ENCODE measurements at regions not wholly inside any gene's neighbourhood (a gene's known extent, or its start where the extent isn't known, plus 50 kb on each side); places are given as distances from the start of the nearest gene placed in this dataset.

GRCh38 chr9:106752581-106752980 is 110.4 kb upstream of the ZNF462 start:
- TF ChIP-seq, protein P1, sequence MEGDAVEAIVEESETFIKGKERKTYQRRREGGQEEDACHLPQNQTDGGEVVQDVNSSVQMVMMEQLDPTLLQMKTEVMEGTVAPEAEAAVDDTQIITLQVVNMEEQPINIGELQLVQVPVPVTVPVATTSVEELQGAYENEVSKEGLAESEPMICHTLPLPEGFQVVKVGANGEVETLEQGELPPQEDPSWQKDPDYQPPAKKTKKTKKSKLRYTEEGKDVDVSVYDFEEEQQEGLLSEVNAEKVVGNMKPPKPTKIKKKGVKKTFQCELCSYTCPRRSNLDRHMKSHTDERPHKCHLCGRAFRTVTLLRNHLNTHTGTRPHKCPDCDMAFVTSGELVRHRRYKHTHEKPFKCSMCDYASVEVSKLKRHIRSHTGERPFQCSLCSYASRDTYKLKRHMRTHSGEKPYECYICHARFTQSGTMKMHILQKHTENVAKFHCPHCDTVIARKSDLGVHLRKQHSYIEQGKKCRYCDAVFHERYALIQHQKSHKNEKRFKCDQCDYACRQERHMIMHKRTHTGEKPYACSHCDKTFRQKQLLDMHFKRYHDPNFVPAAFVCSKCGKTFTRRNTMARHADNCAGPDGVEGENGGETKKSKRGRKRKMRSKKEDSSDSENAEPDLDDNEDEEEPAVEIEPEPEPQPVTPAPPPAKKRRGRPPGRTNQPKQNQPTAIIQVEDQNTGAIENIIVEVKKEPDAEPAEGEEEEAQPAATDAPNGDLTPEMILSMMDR (conservative IDR thresholded peaks at IDR 0.05; ENCODE audit: low read depth, low read length), result no peak
- H3K4me3 ChIP-seq (ENCODE audit: low read depth, low read length), result no peak overlapping the region
- DNase-seq (ENCODE audit: low read depth), result no peak

GRCh38 chr9:106753155-106753671 is 109.8 kb upstream of the ZNF462 start:
- H3K4me3 ChIP-seq (ENCODE audit: low read depth, low read length), result no peak overlapping the region
- TF ChIP-seq, protein P1 (conservative IDR thresholded peaks at IDR 0.05; ENCODE audit: low read depth, low read length), result no peak
- peak; percentile 18 for DNase-seq (ENCODE audit: low read depth)

- H3K4me3 ChIP-seq (ENCODE audit: low read depth, low read length), result no peak overlapping the region
- no peak for DNase-seq (ENCODE audit: low read depth)
- TF ChIP-seq, protein P1 (conservative IDR thresholded peaks at IDR 0.05; ENCODE audit: low read depth, low read length), result no peak
Measured at GRCh38 chr9:106755736-106756135, 107.2 kb upstream of the ZNF462 start.

- H3K4me3 ChIP-seq (ENCODE audit: low read depth, low read length), result no peak overlapping the region
- no peak for DNase-seq (ENCODE audit: low read depth)
- TF ChIP-seq, protein P1 (conservative IDR thresholded peaks at IDR 0.05; ENCODE audit: low read depth, low read length), result no peak
Measured at GRCh38 chr9:106757514-106757913, 105.5 kb upstream of the ZNF462 start.

GRCh38 chr9:106758911-106759310 is 104.1 kb upstream of the ZNF462 start:
- DNase-seq (ENCODE audit: low read depth), result peak; percentile 23
- no peak overlapping the region for H3K4me3 ChIP-seq (ENCODE audit: low read depth, low read length)
- TF ChIP-seq, protein P1 (conservative IDR thresholded peaks at IDR 0.05; ENCODE audit: low read depth, low read length), result no peak

- TF ChIP-seq, protein P1 (conservative IDR thresholded peaks at IDR 0.05; ENCODE audit: low read depth, low read length), result no peak
- no peak overlapping the region for H3K4me3 ChIP-seq (ENCODE audit: low read depth, low read length)
- DNase-seq (ENCODE audit: low read depth), result no peak
Measured at GRCh38 chr9:106761493-106761892, 101.5 kb upstream of the ZNF462 start.

- no peak overlapping the region for H3K4me3 ChIP-seq (ENCODE audit: low read depth, low read length)
- TF ChIP-seq, protein P1 (conservative IDR thresholded peaks at IDR 0.05; ENCODE audit: low read depth, low read length), result no peak
- no peak for DNase-seq (ENCODE audit: low read depth)
Measured at GRCh38 chr9:106766616-106767015, 96.3 kb upstream of the ZNF462 start.
